Activated T-helper 2 cell treated with anti-CD3 and anti-CD28 coated beads, Interferon-gamma antibody, Interleukin-2, Interleukin-4, amounts not matched to agents 10 μg/mL and 5 μg/mL and 100 μg/mL, durations not matched to agents 14 hours and 24 hours and 36 hours (primary cell): ENCODE measurements at regions not wholly inside any gene's neighbourhood (a gene's known extent, or its start where the extent isn't known, plus 50 kb on each side); places are given as distances from the start of the nearest gene placed in this dataset.
"Not testable (repeated sequence)": the region's sequence is repeated elsewhere in the genome, so short reads cannot be mapped to it uniquely, and the experiment has no call there.

Source experiments
- DNase-seq: peaks from one replicate; pipeline ENCODE4 v3.0.0; 2021; ENCODE audit warnings: low spot score
- H3K27ac Mint-ChIP-seq: one replicate; pipeline ENCODE4 v1.8.0; 2021; ENCODE audit warnings: mixed read lengths
- H3K27me3 Mint-ChIP-seq: one replicate; pipeline ENCODE4 v1.8.0; 2021; ENCODE audit warnings: low read depth, mixed read lengths
- H3K36me3 Mint-ChIP-seq: one replicate; pipeline ENCODE4 v1.8.0; 2021; ENCODE audit warnings: low read depth, mixed read lengths
- H3K4me1 Mint-ChIP-seq: one replicate; pipeline ENCODE4 v1.8.0; 2021; ENCODE audit warnings: low read depth, mixed read lengths
- H3K4me3 Mint-ChIP-seq: one replicate; pipeline ENCODE4 v1.8.0; 2021; ENCODE audit warnings: low read depth, mild to moderate bottlenecking, moderate library complexity, mixed read lengths
- H3K9me3 Mint-ChIP-seq: one replicate; pipeline ENCODE4 v1.8.0; 2021; ENCODE audit warnings: mixed read lengths
- intact Hi-C: fragments of 100-400 bp; cut with micrococcal nuclease; formaldehyde crosslinking; loops from one replicate; pipeline ENCODE4 v1.15.1; 2023

DNA sequence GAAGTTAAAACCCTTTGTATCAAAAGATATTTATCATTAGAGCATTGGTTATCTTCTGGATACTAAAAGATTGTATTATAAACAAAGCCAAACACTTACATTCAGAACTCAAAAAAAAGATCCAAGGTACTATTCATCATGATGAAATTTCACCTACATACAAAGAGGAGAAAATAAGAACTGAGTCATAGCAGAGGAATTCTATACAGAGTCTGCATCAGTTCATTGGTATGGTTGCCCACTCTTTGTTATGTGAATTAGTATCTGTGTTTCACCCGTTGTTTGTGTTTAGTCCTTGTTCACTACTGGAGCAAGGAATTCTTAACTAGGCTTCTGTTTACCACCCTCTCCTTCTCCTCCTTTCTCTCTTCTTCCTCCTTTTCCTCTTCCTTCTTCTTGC, 157.9 kb downstream of the LNPK start:
- no peak overlapping the region for H3K27ac Mint-ChIP-seq
- no peaks in the 10 kb centered on the region for H3K9me3 Mint-ChIP-seq
- no peaks in the 10 kb centered on the region for H3K36me3 Mint-ChIP-seq
- peaks cover 4% of the 10 kb centered on the region for H3K27me3 Mint-ChIP-seq
- no peak overlapping the region for H3K4me3 Mint-ChIP-seq
- no peak for DNase-seq
- H3K4me1 Mint-ChIP-seq: no peaks in the 10 kb centered on the region
- intact Hi-C loops: no loop called here

DNA sequence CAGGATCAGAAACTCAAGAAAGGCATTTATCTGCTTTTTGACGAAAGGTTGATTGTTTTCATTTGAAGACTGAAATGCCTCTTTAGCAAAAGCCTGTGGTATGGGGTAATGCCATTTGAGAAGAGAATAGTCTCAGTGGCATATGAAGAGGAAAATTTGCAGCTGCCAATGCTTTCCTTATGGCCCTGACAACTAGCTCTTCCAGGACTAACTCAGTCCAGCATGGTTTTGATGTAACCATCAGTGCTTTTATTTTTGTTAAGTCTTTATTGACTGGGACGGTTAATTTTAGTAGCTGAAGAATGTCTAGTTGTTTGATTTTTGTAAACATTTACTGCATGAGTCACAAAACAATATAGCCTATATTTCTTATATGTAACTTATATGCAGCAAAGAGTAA, 158.4 kb downstream of the LNPK start:
- Mint-ChIP-seq H3K4me3 (no peak overlapping the region), H3K4me1 (no peaks in the 10 kb centered on the region), H3K27me3 (peaks cover 4% of the 10 kb centered on the region), H3K9me3 (no peaks in the 10 kb centered on the region), H3K27ac (no peak overlapping the region), H3K36me3 (no peaks in the 10 kb centered on the region)
- no peak for DNase-seq
- intact Hi-C loops: no loop called here

DNA sequence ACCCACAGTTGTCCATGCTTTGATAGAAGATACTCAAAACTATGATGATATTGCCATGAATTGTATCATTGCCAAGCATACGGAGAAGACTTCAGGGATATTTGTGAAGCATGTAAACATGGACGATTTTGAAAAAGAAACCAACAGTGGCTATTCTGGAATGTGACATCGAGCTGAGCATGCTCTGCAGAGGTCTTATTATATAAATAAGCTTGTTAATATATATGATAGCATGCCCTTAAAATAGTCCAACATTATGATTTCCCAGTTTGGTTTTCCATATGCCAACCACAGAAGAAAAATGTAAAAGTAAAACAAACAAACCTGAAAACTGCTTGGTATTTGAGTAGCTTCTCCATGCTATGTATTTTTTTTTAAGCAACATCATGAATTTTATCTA, 159.1 kb downstream of the LNPK start:
- Mint-ChIP-seq H3K4me3 (no peak overlapping the region), H3K36me3 (no peaks in the 10 kb centered on the region), H3K9me3 (no peaks in the 10 kb centered on the region), H3K27ac (no peak overlapping the region), H3K27me3 (peaks cover 4% of the 10 kb centered on the region), H3K4me1 (no peaks in the 10 kb centered on the region)
- intact Hi-C loops: no loop called here
- DNase-seq: no peak

DNA sequence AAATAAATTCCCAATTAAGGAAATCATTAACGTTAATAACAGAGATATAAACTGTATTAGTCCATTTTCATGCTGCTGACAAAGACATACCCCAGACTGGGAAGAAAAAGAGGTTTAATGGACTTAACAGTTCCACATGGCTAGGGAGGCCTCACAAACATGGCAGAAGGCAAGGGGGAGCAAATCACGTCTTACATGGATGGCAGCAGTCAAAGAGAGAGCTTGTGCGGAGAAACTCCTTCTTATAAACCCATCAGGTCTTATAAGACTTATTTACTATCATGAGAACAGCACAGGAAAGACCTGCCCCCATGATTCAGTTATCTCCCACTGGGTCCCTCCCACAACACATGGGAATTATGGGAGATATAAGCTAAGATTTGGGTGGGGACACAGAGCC, 161.3 kb downstream of the LNPK start:
- DNase-seq, H3K9me3 Mint-ChIP-seq, intact Hi-C loops, H3K27ac Mint-ChIP-seq, H3K36me3 Mint-ChIP-seq, H3K4me3 Mint-ChIP-seq, H3K27me3 Mint-ChIP-seq, H3K4me1 Mint-ChIP-seq: not testable (repeated sequence)

DNA sequence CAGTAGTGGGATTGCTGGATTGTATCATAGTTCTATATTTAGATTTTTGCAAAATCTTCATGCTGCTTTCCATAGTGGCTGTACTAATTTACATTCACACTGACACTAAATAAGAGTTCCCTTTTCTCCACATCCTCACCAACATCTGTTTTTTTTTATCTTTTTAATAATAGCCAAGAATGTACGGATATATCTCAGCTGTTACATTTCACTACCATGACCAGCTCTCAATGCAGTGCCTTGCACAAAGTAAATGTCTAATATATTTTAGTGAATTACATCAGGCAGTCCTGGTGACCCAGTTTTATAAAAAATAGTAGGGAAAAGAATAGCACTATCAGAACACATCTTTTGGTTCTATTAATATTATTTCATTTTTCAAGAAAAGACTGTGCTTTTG, 161.8 kb downstream of the LNPK start:
- H3K4me3 Mint-ChIP-seq: no peak overlapping the region
- no peaks in the 10 kb centered on the region for H3K36me3 Mint-ChIP-seq
- intact Hi-C loops: no loop called here
- H3K9me3 Mint-ChIP-seq: no peaks in the 10 kb centered on the region
- no peak for DNase-seq
- no peak overlapping the region for H3K27ac Mint-ChIP-seq
- no peaks in the 10 kb centered on the region for H3K4me1 Mint-ChIP-seq
- H3K27me3 Mint-ChIP-seq: peaks cover 2% of the 10 kb centered on the region

DNA sequence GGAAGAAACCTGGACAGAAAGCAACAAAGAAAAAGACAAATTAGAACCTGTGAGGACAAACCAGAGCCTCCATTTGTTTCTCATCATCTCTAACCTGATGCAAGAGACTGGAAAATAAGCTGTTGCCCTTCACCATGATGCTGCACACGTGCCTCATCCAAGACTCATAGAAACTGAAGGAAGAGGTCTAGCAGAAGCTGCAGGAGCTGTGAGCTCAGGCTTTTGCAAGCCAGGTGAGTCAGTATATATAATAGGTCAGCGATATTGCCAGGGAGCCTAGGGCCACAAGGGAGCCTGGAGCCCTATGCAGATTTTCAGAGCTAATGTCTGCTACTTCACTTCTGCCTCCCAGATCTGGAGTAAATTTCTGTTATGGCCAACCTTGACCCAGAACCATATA, 163.1 kb downstream of the LNPK start:
- H3K9me3 Mint-ChIP-seq: no peaks in the 10 kb centered on the region
- no peaks in the 10 kb centered on the region for H3K36me3 Mint-ChIP-seq
- H3K27me3 Mint-ChIP-seq: no peaks in the 10 kb centered on the region
- intact Hi-C loops: no loop called here
- H3K4me3 Mint-ChIP-seq: no peak overlapping the region
- DNase-seq: no peak
- H3K4me1 Mint-ChIP-seq: no peaks in the 10 kb centered on the region
- no peak overlapping the region for H3K27ac Mint-ChIP-seq

DNA sequence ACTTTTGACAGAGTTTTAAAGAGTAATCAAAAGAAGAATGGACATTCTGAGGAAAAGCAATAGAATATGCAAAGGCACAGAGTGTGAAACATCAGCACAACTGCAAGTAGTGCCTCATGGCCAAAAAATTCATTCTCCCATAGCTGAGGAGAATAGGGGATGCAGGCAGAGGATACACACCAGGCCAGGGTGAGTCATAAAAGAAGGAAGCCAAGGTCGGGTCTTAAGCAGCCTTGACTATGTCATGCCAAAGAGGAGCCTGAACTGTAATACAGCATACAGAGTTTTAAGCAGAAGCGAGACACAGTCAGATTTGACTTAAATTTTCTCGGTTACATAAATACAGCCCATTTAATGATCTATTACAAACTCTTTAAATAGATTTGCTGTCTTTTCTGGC, 165.0 kb downstream of the LNPK start:
- Mint-ChIP-seq H3K36me3 (no peaks in the 10 kb centered on the region), H3K9me3 (no peaks in the 10 kb centered on the region), H3K27me3 (peaks cover 7% of the 10 kb centered on the region), H3K27ac (no peak overlapping the region), H3K4me1 (no peaks in the 10 kb centered on the region), H3K4me3 (no peak overlapping the region)
- DNase-seq: no peak
- intact Hi-C loops: no loop called here

DNA sequence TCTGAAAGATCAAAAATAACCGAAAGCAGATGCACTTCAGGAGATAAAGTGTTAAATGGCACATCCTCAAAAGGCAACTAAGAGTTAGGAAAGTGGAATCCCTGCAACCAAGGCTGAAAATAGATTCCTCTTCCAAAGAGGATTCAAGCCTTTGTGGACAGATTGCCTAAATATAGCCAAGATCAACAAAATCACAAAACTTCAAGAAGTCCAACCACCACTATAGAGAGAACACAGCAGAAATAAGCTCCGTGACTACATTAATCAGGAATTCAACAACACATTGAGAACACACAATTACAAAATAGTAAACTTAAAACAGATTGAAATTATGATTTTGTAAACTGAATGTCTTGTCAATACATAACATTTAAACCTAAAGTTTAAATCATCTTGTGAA, 165.7 kb downstream of the LNPK start:
- Mint-ChIP-seq H3K9me3 (no peaks in the 10 kb centered on the region), H3K4me1 (no peaks in the 10 kb centered on the region), H3K27me3 (peaks cover 7% of the 10 kb centered on the region), H3K27ac (no peak overlapping the region), H3K4me3 (no peak overlapping the region), H3K36me3 (no peaks in the 10 kb centered on the region)
- DNase-seq: no peak
- intact Hi-C loops: no loop called here

DNA sequence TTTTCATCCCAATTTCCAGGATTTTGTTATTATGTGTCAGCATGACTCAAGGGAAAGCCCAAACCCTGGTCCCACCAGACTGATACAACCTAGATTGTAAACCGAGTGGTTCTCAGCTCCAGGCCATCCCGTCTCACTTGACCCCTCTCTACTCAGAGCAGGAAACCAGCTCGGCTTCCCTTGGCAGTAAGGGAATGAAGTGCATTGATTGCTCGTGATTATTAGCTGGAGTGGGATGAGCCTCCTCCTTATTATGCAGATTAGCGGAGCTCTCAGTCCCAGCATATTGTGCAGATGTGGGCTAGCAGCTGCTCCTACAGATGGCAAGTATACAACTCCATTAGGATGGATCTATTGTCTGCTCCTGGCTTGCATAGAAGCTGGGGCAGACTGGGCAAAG, 167.6 kb downstream of the LNPK start:
- Mint-ChIP-seq H3K36me3 (no peaks in the 10 kb centered on the region), H3K27ac (no peak overlapping the region), H3K27me3 (peaks cover 11% of the 10 kb centered on the region), H3K4me3 (no peak overlapping the region), H3K9me3 (no peaks in the 10 kb centered on the region), H3K4me1 (no peaks in the 10 kb centered on the region)
- DNase-seq: no peak
- intact Hi-C loops: no loop called here

DNA sequence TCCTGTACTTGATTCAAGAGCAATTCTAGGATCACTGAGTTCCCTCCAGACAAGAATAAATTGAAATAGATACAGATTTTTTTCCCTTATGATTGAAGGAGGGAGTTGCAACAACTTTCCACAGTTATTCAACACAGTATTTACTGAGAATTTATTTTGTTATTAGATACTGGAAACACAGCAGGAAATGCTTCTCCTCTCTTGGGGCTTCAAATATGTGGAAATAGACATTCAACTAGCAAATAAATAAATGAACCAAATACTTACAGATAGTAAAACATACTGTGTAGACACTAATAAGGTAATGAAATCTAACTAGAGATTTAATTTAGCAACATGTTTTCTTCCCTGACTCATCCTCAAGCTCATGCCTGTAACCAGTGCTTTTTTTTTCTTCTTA, 169.2 kb downstream of the LNPK start:
- Mint-ChIP-seq H3K36me3 (no peaks in the 10 kb centered on the region), H3K27me3 (peaks cover 13% of the 10 kb centered on the region), H3K4me1 (no peaks in the 10 kb centered on the region), H3K4me3 (no peak overlapping the region), H3K9me3 (no peaks in the 10 kb centered on the region), H3K27ac (no peak overlapping the region)
- intact Hi-C loops: no loop called here
- DNase-seq: no peak

DNA sequence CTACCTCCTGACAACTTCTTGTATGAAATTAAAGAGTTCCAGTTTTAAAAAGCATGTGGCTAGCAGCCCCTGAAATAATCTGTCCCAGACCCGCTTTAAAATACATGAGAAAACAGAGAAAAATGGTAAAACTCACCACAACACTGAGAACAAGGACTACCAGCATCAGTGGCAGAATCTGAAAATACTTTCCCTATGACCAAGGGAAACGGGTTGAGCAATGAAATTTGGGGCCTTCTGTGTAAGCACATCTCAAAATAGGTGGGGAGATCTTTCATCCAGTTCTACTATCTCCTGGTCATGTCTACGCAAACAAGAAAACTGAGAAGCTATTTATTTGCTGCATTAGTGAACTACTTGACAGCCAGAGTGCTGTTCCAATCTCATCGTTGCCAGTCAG, 172.3 kb downstream of the LNPK start:
- intact Hi-C loops: no loop called here
- H3K9me3 Mint-ChIP-seq: no peaks in the 10 kb centered on the region
- DNase-seq: no peak
- H3K4me1 Mint-ChIP-seq: no peaks in the 10 kb centered on the region
- no peak overlapping the region for H3K27ac Mint-ChIP-seq
- H3K36me3 Mint-ChIP-seq: no peaks in the 10 kb centered on the region
- H3K4me3 Mint-ChIP-seq: no peak overlapping the region
- peaks cover 13% of the 10 kb centered on the region for H3K27me3 Mint-ChIP-seq

DNA sequence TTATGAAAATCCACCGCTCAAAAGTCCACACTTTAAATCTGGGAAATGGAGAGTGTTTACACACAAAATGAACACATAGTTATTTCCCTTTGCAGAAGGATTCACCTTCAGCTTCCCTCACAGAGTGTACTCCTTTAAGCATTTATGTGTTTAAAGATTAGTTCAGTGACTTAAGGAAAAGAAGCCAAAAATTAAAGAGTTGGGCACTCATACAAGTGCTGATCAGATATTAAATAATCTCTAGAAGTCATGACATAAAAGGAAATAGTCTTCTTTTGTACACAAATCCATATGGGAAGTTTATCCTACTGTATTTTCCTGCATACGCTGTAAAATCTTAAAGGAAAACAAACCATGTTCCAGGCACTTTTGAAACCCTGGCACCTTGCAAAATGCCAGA, 174.2 kb downstream of the LNPK start:
- Mint-ChIP-seq H3K9me3 (no peaks in the 10 kb centered on the region), H3K4me3 (no peak overlapping the region), H3K27me3 (peaks cover 9% of the 10 kb centered on the region), H3K27ac (no peak overlapping the region), H3K36me3 (no peaks in the 10 kb centered on the region), H3K4me1 (no peaks in the 10 kb centered on the region)
- DNase-seq: no peak
- intact Hi-C loops: no loop called here

DNA sequence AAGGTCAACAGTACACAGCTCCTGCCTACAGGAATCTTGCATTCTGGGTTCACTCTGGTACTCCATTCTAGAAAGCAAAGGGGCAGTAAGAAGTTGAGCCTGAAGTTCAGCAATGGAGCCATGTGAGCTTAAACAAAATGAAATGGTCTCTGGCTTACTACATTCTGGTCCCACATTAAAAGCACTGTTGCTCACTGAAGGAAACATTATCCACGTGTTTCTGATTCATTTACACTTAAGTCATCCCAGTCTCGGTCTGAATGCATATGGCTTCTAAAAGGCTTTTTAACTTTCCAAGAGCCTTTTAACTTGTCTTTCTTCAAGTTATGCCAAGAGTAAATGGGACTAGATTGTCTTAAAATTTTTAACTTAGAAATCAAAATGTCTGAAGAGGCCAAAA, 177.8 kb downstream of the LNPK start:
- Mint-ChIP-seq H3K4me3 (no peak overlapping the region), H3K36me3 (no peaks in the 10 kb centered on the region), H3K27me3 (peaks cover 3% of the 10 kb centered on the region), H3K4me1 (no peaks in the 10 kb centered on the region), H3K27ac (no peak overlapping the region), H3K9me3 (no peaks in the 10 kb centered on the region)
- intact Hi-C loops: no loop called here
- DNase-seq: no peak

DNA sequence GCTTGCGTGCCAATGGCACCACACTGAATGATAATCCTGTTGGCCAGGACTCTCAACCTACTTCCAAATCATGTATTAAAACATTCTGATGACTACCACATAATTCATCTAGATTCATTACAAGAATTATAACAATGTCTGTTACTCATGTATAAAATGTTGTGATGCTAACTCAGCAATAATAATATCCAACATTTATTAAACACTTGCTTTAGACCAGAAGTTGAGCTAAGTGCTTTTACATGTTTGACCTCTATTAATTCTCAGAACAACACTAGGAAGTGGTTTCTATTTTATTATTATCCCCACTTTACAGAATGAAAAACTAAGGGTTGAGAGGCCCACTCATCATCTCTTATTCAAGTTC, 178.4 kb downstream of the LNPK start:
- DNase-seq: no peak
- H3K4me3 Mint-ChIP-seq: no peak overlapping the region
- H3K27ac Mint-ChIP-seq: no peak overlapping the region
- intact Hi-C loops: no loop called here
- H3K9me3 Mint-ChIP-seq: no peaks in the 10 kb centered on the region
- no peaks in the 10 kb centered on the region for H3K36me3 Mint-ChIP-seq
- H3K27me3 Mint-ChIP-seq: peaks cover 3% of the 10 kb centered on the region
- H3K4me1 Mint-ChIP-seq: no peaks in the 10 kb centered on the region
